NCI-H524 (cell line): ENCODE measurements at regions not wholly inside any gene's neighbourhood (a gene's known extent, or its start where the extent isn't known, plus 50 kb on each side); places are given as distances from the start of the nearest gene placed in this dataset.

ENCODE experiments used
- DNase-seq, 2 experiments: peaks; one replicate each; lab custom pipeline; 2025; lab: John Stamatoyannopoulos, UW

- no peak for DNase-seq
These were observed 190.1 kb downstream of the HAUS1 start for GRCh38 chr18:46294318-46294717.

DNA sequence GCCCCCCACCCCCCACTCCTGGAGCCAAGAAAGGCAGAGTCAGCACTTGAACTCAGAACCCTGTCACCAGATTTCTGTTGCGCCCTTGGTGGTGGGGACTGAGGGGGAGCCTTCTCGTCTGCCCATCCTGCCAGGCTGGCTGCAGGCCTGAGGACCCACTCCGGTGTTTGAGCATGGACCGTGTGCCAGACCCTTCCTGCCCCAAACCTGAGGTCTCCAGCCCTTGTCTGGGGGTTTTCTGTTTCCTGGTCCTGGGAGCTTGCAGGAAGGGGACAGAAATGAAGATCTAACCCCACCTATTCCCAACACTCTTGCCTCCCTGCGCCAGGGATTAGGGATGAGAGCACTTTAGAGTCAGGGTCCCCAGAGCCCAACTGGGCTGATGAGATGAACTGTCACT lies 190.6 kb downstream of the HAUS1 start:
- no peak for DNase-seq

DNA sequence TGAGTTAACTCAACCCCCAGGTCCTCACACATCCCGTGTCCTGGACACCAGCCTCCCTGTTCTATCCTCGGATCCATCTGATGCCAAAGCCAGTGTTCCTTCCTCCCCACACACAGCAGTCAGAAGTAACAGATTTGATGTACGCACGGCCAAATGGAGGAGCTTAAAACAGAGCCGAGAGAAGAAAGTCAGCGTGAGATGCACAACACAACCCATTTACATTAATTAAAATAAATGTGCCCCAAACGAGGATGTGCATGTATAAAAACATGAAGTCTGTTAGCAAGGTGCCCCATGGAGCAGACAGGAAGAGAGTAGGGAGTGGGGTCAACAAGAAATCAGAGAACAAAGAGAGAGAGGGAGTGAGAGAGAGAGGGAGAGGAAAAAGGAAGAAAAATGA lies 191.2 kb downstream of the HAUS1 start:
- no peak for DNase-seq

GRCh38 chr18:46296656-46297055 lies 192.5 kb downstream of the HAUS1 start:
- DNase-seq: no peak

- no peak for DNase-seq
These were observed 192.9 kb downstream of the HAUS1 start for GRCh38 chr18:46297124-46297523.

GRCh38 chr18:46297621-46298020 lies 193.4 kb downstream of the HAUS1 start:
- DNase-seq: no peak

GRCh38 chr18:46298511-46298910 lies 194.3 kb downstream of the HAUS1 start:
- DNase-seq: no peak

GRCh38 chr18:46299465-46300008 lies 195.4 kb downstream of the HAUS1 start:
- DNase-seq: no peak

DNA sequence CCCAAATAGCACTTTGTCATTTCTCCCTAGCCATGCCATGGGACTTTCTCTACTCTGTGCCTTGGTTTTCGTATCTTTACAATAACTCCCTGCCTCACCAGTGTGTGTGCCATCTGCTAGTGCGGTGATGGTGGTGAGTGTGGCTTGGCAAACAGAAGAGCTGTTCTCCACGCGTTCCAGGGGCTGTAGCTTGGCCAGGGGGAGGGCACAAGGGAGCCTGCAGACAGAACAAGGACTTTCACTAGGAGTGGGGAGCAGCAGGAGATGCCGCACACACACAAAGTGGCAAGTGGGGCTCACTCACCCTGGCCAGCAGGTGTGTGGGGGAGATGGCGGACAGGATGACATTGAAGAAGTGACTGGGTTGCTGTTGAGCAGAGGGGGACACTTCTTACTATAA lies 196.9 kb downstream of the HAUS1 start:
- no peak for DNase-seq

DNA sequence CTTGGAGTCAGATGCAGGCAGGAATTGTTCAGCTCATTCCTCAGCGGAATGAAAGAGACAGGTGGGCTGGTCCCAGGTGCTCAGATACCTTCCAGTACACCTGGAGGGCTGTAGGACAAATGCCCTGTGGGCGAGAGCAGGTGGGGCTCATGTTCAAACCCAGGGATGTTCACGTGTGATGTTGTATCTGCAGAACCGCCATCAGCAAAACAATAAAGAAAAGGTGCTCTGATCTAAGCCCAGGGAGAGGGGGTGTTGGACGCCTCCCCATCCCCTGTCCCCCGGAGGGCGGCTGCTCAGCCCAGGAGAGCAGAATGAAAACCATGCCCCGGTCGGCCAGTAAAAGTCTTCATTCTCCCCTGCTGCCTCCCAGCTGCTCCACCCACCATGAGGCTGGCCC lies 197.4 kb downstream of the HAUS1 start:
- no peak for DNase-seq

- no peak for DNase-seq
These were observed 198.6 kb downstream of the HAUS1 start for GRCh38 chr18:46302528-46303485.

- no peak for DNase-seq
These were observed 206.1 kb downstream of the HAUS1 start for GRCh38 chr18:46310258-46310657.

DNA sequence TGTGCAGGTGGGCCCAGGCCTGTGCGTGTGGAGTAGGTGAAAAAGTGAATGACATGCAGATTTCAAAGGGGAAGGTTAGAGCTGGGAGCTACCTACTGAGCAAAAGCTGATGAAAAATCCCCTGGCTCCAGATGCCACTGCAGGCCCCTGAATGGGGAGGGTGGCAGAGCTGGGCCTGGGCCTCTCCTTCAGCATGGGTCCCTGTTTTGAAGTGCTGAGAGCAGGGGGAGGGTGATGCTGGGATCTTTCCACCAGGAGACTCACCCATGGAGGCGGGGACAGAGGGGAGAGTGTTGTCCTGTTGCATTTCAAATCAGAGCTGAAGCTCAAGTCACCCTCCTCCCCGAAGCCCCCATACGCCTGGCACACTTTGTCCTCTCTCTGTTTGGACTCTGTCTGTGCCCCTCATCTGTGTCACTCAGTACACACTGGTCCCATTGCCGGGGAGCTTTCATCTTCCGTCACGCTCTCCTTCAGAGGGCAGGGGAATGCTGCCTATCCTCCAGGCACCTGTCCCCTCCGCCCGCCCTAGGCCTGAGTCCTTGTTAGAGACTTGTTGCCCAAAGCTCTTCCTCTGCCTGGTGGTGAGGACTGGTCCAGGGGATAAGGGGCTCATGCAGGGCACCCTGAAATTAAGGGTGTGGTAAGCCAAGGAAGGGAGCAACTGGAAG lies 206.6 kb downstream of the HAUS1 start:
- no peak for DNase-seq

DNA sequence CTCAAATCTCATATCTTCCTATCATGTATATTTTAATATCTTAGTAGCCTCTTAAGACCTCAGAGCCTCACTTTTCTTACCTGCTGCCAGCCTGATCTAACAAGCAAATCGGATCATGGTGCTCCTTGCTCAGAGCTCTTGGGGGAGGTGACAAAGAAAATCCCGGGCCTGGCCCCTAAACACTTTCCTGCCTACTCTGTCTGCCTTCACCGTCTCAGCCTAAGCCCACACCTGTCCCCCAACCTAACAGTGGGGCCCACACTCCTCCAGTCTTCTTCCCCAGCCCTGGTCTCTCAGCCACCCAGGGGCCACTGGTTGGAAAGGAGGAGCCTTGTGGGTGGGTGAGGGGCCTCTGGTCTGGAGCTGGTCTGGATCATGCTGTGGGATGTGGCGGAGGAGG lies 207.3 kb downstream of the HAUS1 start:
- DNase-seq: no peak

DNA sequence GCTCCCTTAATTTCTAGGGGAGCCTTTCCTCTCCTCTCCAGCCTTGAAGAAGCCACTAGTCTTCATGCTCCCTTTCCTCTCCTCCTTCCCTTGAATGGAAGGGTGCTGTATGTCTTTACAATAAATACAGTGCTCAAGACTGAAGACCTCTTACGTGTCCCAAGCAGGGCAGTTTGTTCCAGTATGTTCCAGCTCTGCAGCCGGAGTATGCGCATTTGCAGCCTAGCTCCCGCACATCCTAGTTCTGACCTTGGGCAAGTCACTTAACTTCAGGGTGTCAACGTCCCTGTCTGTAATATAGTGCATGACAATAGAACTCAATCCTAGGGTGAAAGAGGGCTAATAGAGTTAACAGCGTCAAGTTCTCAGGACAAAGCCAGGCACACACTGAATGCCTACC lies 208.0 kb downstream of the HAUS1 start:
- DNase-seq: no peak

- DNase-seq: no peak
These were observed 209.3 kb downstream of the HAUS1 start for GRCh38 chr18:46313521-46313920.

GRCh38 chr18:46314011-46314410 lies 209.8 kb downstream of the HAUS1 start:
- DNase-seq: no peak

DNA sequence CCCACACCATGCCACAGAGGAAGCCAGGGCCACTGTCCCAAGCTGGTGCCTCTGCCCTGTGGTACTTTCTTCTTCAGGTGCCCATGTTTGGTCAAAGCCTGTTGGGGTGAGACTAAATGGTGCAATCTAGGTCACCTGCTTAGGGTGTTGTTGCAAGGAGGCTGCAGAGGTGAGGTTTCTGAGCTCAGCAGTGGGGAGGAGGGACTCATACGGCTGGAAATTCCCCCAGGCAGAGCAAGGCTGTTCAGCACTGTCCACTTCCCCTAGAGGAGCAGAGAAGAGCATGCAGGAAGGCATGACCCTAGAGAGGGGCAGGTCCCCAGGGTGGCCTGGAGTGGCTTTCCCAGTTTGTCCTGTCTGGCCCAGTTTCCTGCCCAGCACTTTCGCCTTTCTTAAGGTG lies 211.0 kb downstream of the HAUS1 start:
- no peak for DNase-seq

DNA sequence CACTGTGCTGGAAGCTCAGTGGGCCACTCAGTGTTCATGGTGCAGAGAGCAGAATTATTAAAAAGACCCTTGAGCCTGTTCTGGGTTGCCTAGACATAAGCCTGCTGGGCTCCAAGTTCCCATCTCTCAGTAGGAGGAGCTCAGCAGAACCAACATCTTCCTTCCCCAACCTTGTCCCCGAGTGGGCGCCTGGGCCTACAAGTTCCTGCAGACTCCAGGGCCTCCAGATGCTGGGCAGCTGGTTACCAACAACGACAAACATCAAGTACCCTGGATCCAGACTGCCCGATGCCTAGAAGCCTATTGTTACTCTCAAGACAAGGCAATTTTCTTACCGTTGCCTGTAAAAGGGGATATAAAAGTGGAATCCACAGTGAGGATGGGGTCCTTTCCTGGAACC lies 214.2 kb downstream of the HAUS1 start:
- DNase-seq: no peak

DNA sequence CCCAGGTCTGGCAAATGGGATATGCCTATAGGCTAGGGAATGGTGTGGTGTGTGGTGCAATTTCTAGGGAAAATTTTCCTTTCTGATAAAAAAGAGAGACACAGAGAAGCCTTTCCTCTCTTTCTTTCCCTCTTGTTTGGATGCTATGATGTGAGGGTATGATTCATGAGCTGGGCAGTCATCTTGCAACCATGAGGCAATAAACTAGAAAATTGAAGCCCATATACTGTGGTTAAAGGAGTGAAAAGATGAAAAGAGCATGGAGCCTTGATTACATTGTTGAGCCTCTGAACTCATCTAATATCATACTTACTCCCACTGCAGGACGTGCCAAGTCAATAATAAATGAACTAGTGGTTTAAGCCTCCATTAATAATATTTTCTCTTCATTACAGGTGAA lies 215.6 kb downstream of the HAUS1 start:
- no peak for DNase-seq

DNA sequence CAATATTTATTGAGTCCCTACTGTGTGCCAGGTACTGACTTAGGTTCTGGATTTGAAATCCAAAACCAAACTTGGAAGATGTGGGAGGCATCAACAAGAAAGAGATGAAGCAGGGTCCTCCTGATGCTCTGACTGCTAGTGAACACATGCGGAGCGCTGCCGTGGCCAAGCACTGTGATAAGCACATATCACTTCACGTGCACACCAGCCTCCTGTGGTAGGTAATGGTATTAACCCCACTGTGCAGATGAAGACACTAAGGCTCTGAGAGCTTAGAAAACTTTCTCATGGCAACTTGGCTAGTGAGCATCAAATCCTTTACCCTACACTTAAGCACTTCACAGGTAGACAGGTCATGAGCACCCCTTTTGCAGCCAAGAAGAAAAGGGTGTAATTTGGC lies 216.1 kb downstream of the HAUS1 start:
- no peak for DNase-seq

DNA sequence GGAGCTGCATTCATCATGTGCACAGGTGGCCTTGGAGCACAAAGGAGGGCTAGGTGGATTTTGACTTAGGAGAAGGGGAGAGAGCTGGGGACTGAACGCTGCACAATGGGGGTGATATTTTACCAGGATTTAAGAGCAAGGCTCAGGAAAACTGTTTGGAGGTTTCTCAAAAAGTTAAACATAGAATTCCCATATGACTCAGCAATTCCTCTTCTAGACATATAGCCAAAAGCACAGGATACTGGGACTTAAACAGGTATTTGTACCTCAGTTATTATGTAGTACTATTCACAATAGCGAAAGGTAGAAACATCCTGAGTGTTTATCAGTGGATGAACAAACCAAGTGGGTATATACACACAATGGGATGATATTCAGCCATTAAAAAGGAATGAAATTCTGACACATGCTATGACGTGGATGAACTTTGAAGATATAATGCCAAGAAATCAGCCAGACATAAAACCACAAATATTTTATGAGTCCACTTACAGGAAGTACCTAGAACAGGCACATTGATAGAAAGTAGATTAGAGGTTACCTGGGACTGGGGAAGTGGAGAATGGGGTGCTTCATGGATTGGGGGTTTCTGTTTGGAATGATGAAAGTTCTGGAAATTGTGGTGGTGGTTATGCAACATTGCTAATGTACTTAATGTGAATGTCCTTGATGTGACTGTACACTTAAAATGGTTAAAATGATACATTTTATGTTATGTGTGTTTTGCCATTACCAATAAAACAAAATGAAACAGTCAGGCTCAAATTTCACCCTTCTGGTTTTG lies 216.9 kb downstream of the HAUS1 start:
- no peak for DNase-seq
